Left lung (tissue), 4 donors: ENCODE measurements at regions not wholly inside any gene's neighbourhood (a gene's known extent, or its start where the extent isn't known, plus 50 kb on each side); places are given as distances from the start of the nearest gene placed in this dataset.

Experiments
- ATAC-seq: fragments of 200-7000 bp; cut with Tn5 transposase; one replicate; pipeline ENCODE4 v1.9.1; 2020; ENCODE audit warnings: moderate library complexity
- DNase-seq, 4 donors: peaks; one replicate each; pipeline ENCODE4 v3.0.0-alpha.2; 2013 to 2020
- H3K27ac ChIP-seq, 2 donors: fragments of 200-600 bp; sonication (generic) in 1 of 2; one replicate each; pipeline versions ENCODE4 v1.5.0 to v1.8.0; 2020 to 2021
- H3K27me3 ChIP-seq, 2 donors: fragments of 200-600 bp; sonication (generic) in 1 of 2; one replicate each; pipeline versions ENCODE4 v1.5.0 to v1.8.0; 2020 to 2021
- H3K36me3 ChIP-seq, 2 donors: fragments of 200-600 bp; sonication (generic) in 1 of 2; one replicate each; pipeline versions ENCODE4 v1.5.0 to v1.8.0; 2020 to 2021
- H3K4me1 ChIP-seq, 2 donors: fragments of 200-600 bp; one replicate each; pipeline ENCODE4 v1.8.0; 2021
- H3K4me3 ChIP-seq, 2 donors: fragments of 200-600 bp; sonication (generic) in 1 of 2; one replicate each; pipeline versions ENCODE4 v1.5.0 to v1.8.0; 2020 to 2021; ENCODE audit warnings: mild to moderate bottlenecking in 1 of 2
- H3K9me3 ChIP-seq, 2 donors: fragments of 200-600 bp; sonication (generic) in 1 of 2; one replicate each; pipeline versions ENCODE4 v1.5.0 to v1.8.0; 2020 to 2021
- CTCF ChIP-seq, 2 donors: fragments of 200-600 bp; sonication (generic) in 1 of 2; IDR thresholded peaks; one replicate each; pipeline versions ENCODE4 v1.5.0 to v1.8.0; 2021; ENCODE audit warnings: antibody characterized with exemption in 2 of 2
- intact Hi-C, 2 donors: fragments of 100-400 bp; cut with DNase I; formaldehyde crosslinking; loops; one replicate each; pipeline versions ENCODE4 v1.11.2 to v1.14.2; 2022
- donor health status: DM: no; HTN: yes; CAD: no.
- donor health status: DM: no; HTN: no; CAD: no.

- no peaks in the 10 kb centered on the region for H3K36me3 ChIP-seq
- H3K27ac ChIP-seq = no peak overlapping the region
- intact Hi-C loops = no loop called here
Observed at GRCh38 chr13:59263531-59263930, 900.2 kb downstream of the DIAPH3 start.

DNA sequence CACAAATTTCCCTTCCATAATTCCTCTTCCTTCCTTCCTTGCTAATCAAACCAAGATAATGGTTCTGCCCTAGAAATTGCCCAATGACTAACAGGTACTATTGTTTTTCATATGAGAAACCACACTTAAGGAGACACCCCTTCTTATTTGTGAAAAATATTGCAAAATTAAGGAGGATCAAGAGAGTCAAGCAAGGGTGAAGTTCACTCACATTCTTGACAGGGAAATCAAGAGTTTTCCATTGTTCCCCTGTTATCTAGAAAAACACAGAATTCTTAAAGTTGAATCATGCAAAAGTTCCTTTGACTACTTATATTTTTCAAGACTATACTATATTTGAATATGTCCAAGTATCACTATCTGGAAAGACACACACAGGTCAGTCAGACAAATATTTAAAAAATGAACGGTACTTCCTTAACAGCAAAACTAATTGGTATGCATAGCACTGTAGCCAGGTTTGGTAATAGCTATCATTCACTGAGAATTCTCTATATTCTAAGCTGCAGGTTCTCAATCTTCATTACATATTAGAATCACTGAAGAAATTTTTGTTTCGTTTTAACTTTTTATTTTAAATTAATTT is 897.2 kb downstream of the DIAPH3 start:
- TF ChIP-seq CTCF (IDR thresholded peaks at IDR 0.05) = no peak
- Histone ChIP-seq H3K4me3 (no peak overlapping the region), H3K9me3 (no peaks in the 10 kb centered on the region), H3K36me3 (no peaks in the 10 kb centered on the region), H3K4me1 (no peaks in the 10 kb centered on the region), H3K27me3 (no peaks in the 10 kb centered on the region), H3K27ac (no peak overlapping the region)
- intact Hi-C loops = no loop called here
- DNase-seq = no peak
- no peak for ATAC-seq

More at GRCh38 chr13:59263531-59263930, 900.2 kb downstream of the DIAPH3 start:
- H3K27me3 ChIP-seq = no peaks in the 10 kb centered on the region
- H3K9me3 ChIP-seq = no peaks in the 10 kb centered on the region
- H3K4me3 ChIP-seq = no peak overlapping the region
- TF ChIP-seq CTCF (IDR thresholded peaks at IDR 0.05) = no peak
- ATAC-seq (no peak), DNase-seq (no peak)
- no peaks in the 10 kb centered on the region for H3K4me1 ChIP-seq

DNA sequence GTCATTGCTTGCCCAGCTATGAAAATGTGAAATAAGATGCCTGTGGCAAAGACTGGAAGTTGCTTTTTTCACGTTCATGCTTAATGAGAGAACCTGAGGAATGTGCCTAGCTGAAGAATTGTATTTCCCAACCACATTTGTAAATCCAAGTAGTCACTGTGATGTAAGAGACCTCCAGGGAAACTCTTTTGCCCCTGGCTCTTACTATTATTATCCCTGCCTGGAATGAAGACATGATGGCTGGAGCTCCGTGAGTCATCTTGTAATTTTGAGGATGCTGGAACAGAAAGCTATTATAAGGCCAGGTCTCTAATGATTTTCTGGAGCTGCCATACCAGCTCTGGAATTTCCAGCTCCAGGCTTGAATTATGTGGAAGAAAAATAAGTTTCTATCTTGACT is 894.3 kb downstream of the DIAPH3 start:
- no peak for TF ChIP-seq CTCF (IDR thresholded peaks at IDR 0.05)
- DNase-seq = no peak
- Histone ChIP-seq H3K36me3 (no peaks in the 10 kb centered on the region), H3K9me3 (no peaks in the 10 kb centered on the region), H3K4me3 (no peak overlapping the region), H3K27me3 (no peaks in the 10 kb centered on the region), H3K27ac (no peak overlapping the region), H3K4me1 (no peaks in the 10 kb centered on the region)
- intact Hi-C loops = no loop called here
- ATAC-seq = no peak

DNA sequence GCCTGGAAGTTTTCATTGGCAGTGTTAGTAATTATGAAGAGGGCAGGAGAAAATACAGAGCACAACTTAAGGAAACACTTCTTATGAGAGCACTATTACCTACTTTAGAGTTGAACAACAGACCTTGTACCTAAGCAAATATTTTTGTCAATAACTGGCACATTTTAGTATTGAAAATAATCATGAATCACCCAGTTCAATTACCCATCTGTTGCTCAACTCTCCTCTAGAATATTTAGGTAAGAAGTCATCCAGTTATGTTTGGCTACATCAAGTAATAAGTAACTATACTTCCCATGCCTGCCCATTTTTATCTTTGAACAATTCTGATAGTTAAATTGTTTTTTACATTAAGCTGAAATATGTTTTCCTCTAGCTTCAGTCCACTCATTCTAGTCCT is 893.4 kb downstream of the DIAPH3 start:
- Histone ChIP-seq H3K9me3 (no peaks in the 10 kb centered on the region), H3K4me3 (no peak overlapping the region), H3K27ac (no peak overlapping the region), H3K27me3 (no peaks in the 10 kb centered on the region), H3K4me1 (no peaks in the 10 kb centered on the region), H3K36me3 (no peaks in the 10 kb centered on the region)
- no peak for DNase-seq
- TF ChIP-seq CTCF (IDR thresholded peaks at IDR 0.05) = no peak
- ATAC-seq = peak; percentile 39
- intact Hi-C loops = no loop called here

- no peak for TF ChIP-seq CTCF (IDR thresholded peaks at IDR 0.05)
- Histone ChIP-seq H3K9me3 (no peaks in the 10 kb centered on the region), H3K36me3 (no peaks in the 10 kb centered on the region), H3K4me3 (no peak overlapping the region), H3K27ac (no peak overlapping the region), H3K27me3 (no peaks in the 10 kb centered on the region), H3K4me1 (no peaks in the 10 kb centered on the region)
- no peak for ATAC-seq
- DNase-seq = no peak
- intact Hi-C loops = no loop called here
Observed at GRCh38 chr13:59274958-59275727, 888.6 kb downstream of the DIAPH3 start.
